GM21528 (cell line): ENCODE measurements at regions not wholly inside any gene's neighbourhood (a gene's known extent, or its start where the extent isn't known, plus 50 kb on each side); places are given as distances from the start of the nearest gene placed in this dataset.

Source experiments
- ATAC-seq: cut with Tn5 transposase; IDR thresholded peaks from one replicate; pipeline ENCODE4 v1.9.1; 2021; ENCODE audit warnings: mild to moderate bottlenecking, moderate library complexity; ENCODE audit not compliant: unreplicated experiment, low FRiP score

GRCh38 chr2:47315475-47315874, 53.6 kb upstream of the EPCAM start:
- no peak for ATAC-seq

- no peak for ATAC-seq
These were observed 55.4 kb upstream of the EPCAM start for GRCh38 chr2:47313728-47314127.

DNA sequence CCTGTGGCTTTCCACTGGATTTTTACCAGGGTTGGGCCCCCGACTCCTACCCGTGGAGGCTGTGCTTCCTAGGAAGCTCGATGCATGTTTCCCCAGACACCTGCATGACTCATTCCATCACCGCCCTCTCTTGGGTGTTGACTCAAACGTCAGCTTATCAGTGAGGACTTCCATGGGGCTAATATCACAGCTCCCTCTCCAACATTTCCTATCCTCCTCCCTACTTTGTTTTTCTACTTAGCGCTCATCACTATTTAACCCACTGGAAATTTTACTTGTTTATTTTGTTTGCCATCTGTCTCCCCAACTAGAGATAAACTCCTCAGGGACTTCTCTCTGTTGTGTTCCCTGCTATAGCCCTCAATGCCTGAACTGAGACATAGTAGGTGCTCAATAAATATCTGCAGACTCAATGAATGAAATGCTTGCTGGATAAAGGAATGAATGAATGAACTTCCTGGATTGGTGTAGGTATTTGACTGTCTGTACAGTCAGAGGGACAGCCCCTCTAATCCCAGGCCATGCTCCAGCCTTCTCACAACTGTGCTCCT, 55.9 kb upstream of the EPCAM start:
- ATAC-seq = no peak

DNA sequence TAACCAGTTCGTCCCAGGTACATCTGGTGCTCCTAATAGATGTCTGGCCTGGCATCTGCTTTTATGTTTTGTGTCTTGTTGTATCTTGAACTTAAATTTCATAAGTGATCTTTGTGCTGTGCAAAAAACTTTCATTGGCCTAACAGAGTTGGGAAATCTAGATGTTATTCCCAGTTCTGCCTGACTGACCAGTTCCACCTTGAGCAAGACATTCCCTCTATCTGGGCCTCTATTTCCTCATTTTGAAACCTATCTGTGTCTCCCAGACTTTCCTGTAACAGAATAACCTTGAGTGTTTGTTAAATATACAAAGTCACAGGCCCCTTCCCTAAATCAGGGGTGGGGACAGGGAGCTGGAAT, 56.6 kb upstream of the EPCAM start:
- no peak for ATAC-seq

DNA sequence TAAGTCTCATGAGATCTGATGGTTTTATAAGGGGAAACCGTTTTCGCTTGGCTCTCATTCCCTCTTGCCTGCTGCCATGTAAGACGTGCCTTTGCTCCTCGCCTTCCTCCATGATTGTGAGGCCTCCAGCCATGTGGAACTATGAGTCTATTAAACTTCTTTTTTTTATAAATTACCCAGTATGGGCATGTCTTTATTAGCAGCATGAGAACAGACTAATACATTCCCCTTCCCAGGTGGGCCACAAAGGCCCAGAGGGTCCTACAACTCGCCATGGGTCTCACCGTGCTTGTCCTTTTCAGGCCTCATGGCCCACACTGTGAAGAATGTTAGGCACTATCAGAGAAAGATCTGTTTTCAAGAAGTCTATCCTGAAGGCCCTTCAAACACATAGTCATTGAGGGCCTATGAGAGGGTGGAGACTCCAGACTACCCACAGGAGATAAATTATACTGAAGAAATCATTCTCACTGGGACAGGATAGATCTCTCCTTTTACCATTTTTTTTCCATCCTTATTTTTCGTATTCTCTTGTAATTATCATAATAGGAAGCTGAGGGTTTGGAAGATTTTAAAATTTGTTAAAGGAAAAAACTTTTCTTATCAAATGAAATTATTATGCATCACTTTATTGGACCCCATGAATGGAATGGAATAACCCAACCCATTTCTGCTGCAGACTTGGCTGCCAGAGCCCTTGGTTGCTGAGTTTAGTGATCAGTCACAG, 57.2 kb upstream of the EPCAM start:
- ATAC-seq = no peak

- peak; percentile 29 for ATAC-seq
These were observed 58.1 kb upstream of the EPCAM start for GRCh38 chr2:47310801-47311560.

- ATAC-seq = peak; percentile 89
These were observed 58.9 kb upstream of the EPCAM start for GRCh38 chr2:47309952-47310800.

GRCh38 chr2:47309472-47309951, 59.6 kb upstream of the EPCAM start:
- no peak for ATAC-seq

DNA sequence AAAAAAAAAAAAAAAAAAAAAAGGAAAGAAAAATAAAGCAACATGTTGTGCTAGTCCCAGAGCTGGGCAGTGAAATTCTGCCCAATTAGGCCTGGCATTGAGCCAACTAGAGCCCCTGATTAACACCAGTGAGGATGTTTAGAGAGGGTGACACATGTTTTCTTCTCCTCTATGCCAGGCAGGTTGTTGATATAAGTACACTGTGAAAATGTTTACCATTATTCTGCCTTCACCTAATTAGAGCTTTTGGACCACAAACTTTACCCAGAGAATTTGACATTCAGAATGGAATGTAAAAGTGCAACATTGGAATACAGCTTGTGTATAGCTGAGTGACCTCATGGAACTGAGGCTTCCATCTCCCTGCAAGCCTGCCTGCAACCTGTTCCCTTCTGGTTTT, 62.0 kb upstream of the EPCAM start:
- no peak for ATAC-seq

GRCh38 chr2:47304654-47305053, 64.5 kb upstream of the EPCAM start:
- no peak for ATAC-seq

- no peak for ATAC-seq
These were observed 65.6 kb upstream of the EPCAM start for GRCh38 chr2:47303341-47304148.

- ATAC-seq = no peak
These were observed 66.8 kb upstream of the EPCAM start for GRCh38 chr2:47302308-47302707.

DNA sequence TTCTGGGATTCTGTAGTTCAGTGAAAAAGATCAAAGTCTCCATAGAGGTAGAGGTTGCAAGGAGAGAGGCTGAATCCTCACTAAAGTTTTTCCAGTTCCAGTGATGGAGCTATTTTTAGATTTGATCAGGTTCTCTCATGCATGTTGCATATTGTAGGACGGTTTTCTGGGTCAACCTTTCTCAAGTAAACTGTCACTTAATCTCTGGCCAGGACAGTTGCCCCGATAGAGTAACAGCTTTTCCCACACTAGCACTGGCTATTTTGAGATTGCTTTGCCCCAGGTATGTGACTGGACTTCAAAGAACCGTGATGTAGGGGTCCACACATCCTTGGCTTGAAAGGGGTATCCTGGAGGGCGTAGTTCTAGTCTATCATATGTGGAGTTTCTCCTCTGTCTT, 67.4 kb upstream of the EPCAM start:
- ATAC-seq = no peak

GRCh38 chr2:47301277-47301618, 67.9 kb upstream of the EPCAM start:
- peak; percentile 65 for ATAC-seq

GRCh38 chr2:47300609-47301276, 68.4 kb upstream of the EPCAM start:
- peak; percentile 62 for ATAC-seq

DNA sequence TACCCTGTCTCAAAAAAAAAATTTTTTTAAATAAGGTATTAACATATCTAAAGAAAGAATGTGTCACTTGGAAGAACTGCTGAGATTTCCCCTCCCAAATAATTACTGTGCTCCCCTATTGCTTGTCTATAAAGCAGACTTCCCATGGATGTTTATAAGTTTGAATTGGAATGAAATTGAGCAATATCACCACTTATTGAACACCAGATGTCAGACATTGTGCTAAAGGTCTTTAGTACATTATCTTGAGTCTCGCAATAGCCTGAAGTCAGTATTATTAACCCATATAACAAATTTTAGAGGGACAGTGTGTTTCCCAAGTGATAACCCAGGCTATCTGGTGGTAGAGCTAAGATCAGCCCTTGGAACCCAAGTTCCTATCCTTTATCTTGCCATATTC, 69.0 kb upstream of the EPCAM start:
- ATAC-seq = no peak

GRCh38 chr2:47299555-47299954, 69.6 kb upstream of the EPCAM start:
- ATAC-seq = no peak

GRCh38 chr2:47298771-47299170, 70.3 kb upstream of the EPCAM start:
- no peak for ATAC-seq

DNA sequence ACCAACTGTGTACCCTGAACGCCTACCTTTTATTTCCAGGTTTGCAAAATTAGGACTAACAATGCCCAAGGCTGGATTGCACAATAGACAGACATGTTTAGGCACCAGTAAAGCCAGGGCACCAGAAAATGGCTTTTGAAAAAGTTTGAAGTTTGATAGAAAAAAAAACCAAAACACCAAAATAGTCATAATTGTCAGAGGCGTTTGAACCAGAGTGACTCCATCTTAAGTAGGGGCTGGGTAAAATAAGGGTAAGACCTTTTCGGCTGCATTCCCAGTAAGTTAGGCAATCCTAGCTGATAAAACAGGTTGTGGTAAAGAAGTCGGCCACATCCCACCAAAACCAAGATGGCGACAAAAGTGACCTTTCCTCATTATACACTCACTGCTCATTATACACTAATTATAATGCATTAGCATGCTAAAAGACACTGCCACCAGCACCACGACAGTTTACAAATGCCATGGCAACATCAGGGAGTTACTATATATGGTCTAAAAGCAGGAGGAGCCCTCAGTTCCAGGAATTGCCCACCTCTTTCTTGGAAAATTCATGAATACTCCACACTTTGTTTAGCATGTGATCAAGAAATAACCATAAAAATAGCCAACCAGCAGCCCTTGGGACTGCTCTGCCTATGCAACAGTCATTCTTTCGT, 71.2 kb upstream of the EPCAM start:
- ATAC-seq = no peak
